ENCODE measurements at regions not wholly inside any gene's neighbourhood (a gene's known extent, or its start where the extent isn't known, plus 50 kb on each side); places are given as distances from the start of the nearest gene placed in this dataset.

- DNase-seq (ENCODE audit: low read depth) = no peak
Measured at GRCh38 chr3:102233881-102234280, 200.9 kb upstream of the ZPLD1 start.

GRCh38 chr3:102235679-102236078 is 199.1 kb upstream of the ZPLD1 start:
- DNase-seq (ENCODE audit: low read depth) = no peak

GRCh38 chr3:102237181-102237580 is 197.6 kb upstream of the ZPLD1 start:
- DNase-seq (ENCODE audit: low read depth) = no peak

GRCh38 chr3:102237838-102238237 is 197.0 kb upstream of the ZPLD1 start:
- no peak for DNase-seq (ENCODE audit: low read depth)

- no peak for DNase-seq (ENCODE audit: low read depth)
Measured at GRCh38 chr3:102238362-102238761, 196.5 kb upstream of the ZPLD1 start.

- no peak for DNase-seq (ENCODE audit: low read depth)
Measured at GRCh38 chr3:102240720-102241119, 194.1 kb upstream of the ZPLD1 start.

- no peak for DNase-seq (ENCODE audit: low read depth)
Measured at GRCh38 chr3:102248981-102249705, 185.7 kb upstream of the ZPLD1 start.

- no peak for DNase-seq (ENCODE audit: low read depth)
Measured at GRCh38 chr3:102255736-102256135, 179.1 kb upstream of the ZPLD1 start.

GRCh38 chr3:102258666-102259227 is 176.1 kb upstream of the ZPLD1 start:
- no peak for DNase-seq (ENCODE audit: low read depth)

GRCh38 chr3:102259663-102260062 is 175.2 kb upstream of the ZPLD1 start:
- DNase-seq (ENCODE audit: low read depth) = no peak

- no peak for DNase-seq (ENCODE audit: low read depth)
Measured at GRCh38 chr3:102265720-102266119, 169.1 kb upstream of the ZPLD1 start.

- DNase-seq (ENCODE audit: low read depth) = no peak
Measured at GRCh38 chr3:102269406-102269805, 165.4 kb upstream of the ZPLD1 start.

GRCh38 chr3:102290241-102290640 is 144.6 kb upstream of the ZPLD1 start:
- no peak for DNase-seq (ENCODE audit: low read depth)

- no peak for DNase-seq (ENCODE audit: low read depth)
Measured at GRCh38 chr3:102295756-102296155, 139.1 kb upstream of the ZPLD1 start.

- no peak for DNase-seq (ENCODE audit: low read depth)
Measured at GRCh38 chr3:102297072-102297658, 137.7 kb upstream of the ZPLD1 start.

GRCh38 chr3:102299125-102299877 is 135.5 kb upstream of the ZPLD1 start:
- DNase-seq (ENCODE audit: low read depth) = no peak

- no peak for DNase-seq (ENCODE audit: low read depth)
Measured at GRCh38 chr3:102301155-102301880, 133.5 kb upstream of the ZPLD1 start.

GRCh38 chr3:102302020-102302419 is 132.8 kb upstream of the ZPLD1 start:
- DNase-seq (ENCODE audit: low read depth) = no peak

GRCh38 chr3:102304550-102304949 is 130.3 kb upstream of the ZPLD1 start:
- DNase-seq (ENCODE audit: low read depth) = no peak

- no peak for DNase-seq (ENCODE audit: low read depth)
Measured at GRCh38 chr3:102307442-102307841, 127.4 kb upstream of the ZPLD1 start.

GRCh38 chr3:102329066-102329465 is 105.7 kb upstream of the ZPLD1 start:
- DNase-seq (ENCODE audit: low read depth) = no peak

- DNase-seq (ENCODE audit: low read depth) = no peak
Measured at GRCh38 chr3:102329561-102329960, 105.3 kb upstream of the ZPLD1 start.

All from stimulated activated CD8-positive, alpha-beta memory T cell treated with anti-CD3 and anti-CD28 coated beads, Interleukin-12 subunit alpha, Interleukin-12 subunit beta, amount 100 ng/mL, for 4 hours (primary cell).